ENCODE measurements at regions not wholly inside any gene's neighbourhood (a gene's known extent, or its start where the extent isn't known, plus 50 kb on each side); places are given as distances from the start of the nearest gene placed in this dataset.

DNA sequence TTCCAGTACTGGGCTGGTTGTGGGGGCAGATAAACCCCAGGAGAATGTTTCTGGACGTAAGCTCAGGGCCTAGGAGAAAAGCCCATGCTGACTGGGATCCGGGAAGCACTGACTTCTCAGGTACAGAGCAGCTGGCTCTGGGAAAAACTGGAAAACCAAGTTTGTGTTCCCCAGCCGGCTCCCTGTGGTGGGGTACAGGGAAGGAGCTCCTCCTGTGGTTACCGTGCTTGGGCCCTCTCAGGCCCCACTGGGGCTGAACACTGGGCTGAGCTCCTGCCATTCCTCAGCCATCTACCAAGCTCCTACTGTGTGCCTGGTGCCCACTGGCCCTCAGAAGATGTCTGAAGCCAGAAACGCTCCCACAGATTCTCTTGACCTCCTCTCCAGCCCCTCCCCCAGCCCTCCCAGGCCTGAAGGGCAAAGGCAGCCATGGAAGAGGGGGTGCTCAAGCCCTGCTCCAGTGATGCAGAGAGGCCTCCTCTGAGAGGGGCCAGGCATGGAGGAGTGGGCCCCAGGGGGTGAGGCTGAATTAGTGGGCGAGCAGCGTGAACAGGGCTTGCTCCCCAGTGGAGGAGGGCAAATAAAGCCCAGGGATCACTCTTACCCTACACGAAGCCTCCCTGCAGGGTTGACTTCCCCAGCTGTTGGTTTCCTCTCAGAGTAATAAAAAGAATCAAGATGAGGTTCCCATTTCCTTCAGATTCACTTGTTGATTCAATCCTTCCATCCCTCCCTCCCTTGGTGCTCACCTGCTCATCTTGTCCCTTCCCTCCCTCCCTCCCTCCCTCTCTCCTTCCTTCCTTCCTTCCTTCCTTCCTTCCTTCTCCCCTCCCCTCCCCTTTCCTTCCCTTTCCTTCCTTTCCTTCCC is 100.0 kb downstream of the VEGFA start:
- TF ChIP-seq POLR2AphosphoS5 (IDR thresholded peaks at IDR 0.05; ENCODE audit: low read depth, low read length) (no peak), SIN3A (IDR thresholded peaks at IDR 0.05; ENCODE audit: borderline replicate concordance, insufficient read depth, low read length) (no peak), FOXP2 (optimal IDR thresholded peaks at IDR 0.05; ENCODE audit: borderline replicate concordance, extremely low read depth, extremely low read length, insufficient read depth) (no peak), TAF1 (IDR thresholded peaks at IDR 0.05; ENCODE audit: borderline replicate concordance, insufficient read depth, low read length) (no peak)
- TF ChIP-seq, protein P1, sequence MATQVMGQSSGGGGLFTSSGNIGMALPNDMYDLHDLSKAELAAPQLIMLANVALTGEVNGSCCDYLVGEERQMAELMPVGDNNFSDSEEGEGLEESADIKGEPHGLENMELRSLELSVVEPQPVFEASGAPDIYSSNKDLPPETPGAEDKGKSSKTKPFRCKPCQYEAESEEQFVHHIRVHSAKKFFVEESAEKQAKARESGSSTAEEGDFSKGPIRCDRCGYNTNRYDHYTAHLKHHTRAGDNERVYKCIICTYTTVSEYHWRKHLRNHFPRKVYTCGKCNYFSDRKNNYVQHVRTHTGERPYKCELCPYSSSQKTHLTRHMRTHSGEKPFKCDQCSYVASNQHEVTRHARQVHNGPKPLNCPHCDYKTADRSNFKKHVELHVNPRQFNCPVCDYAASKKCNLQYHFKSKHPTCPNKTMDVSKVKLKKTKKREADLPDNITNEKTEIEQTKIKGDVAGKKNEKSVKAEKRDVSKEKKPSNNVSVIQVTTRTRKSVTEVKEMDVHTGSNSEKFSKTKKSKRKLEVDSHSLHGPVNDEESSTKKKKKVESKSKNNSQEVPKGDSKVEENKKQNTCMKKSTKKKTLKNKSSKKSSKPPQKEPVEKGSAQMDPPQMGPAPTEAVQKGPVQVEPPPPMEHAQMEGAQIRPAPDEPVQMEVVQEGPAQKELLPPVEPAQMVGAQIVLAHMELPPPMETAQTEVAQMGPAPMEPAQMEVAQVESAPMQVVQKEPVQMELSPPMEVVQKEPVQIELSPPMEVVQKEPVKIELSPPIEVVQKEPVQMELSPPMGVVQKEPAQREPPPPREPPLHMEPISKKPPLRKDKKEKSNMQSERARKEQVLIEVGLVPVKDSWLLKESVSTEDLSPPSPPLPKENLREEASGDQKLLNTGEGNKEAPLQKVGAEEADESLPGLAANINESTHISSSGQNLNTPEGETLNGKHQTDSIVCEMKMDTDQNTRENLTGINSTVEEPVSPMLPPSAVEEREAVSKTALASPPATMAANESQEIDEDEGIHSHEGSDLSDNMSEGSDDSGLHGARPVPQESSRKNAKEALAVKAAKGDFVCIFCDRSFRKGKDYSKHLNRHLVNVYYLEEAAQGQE (IDR thresholded peaks at IDR 0.05; ENCODE audit: insufficient read depth in 1 of 2, low read depth in 2 of 2, low read length in 2 of 2): no peak

DNA sequence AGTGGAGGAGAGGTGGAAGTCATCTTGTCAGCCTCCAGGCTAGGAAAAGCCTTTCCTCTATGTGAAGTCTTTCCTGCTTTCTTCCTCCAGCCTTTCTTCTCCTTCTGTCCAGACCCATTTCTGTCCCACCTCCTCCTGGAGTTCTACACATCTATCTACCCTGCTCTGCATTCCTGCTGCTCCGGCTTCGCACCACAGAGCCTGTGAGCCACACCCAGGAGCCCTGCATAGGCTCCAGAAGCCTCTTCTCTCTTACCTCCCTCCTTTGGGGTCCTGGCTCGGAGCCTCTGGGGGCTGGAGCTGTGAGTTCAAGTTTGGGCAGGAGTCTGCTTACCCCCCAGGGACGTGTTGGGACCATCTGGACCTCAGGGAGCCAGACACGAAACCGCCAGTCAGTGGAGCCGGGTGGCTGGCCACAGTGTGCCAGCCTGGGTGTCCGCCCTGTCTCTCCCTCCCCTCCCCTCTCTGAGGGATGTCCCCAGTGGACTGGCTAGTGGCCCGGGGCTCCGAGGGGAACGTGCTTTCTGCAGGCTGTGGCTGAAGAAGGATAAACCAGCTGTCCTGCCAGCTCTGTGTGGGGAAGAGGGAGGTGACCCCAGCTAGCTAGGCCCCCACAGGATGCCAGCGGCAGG is 99.2 kb downstream of the VEGFA start:
- no peak for TF ChIP-seq SIN3A (IDR thresholded peaks at IDR 0.05; ENCODE audit: borderline replicate concordance, insufficient read depth, low read length)
- TF ChIP-seq, protein P1 (IDR thresholded peaks at IDR 0.05; ENCODE audit: insufficient read depth in 1 of 2, low read depth in 2 of 2, low read length in 2 of 2): no peak
- TF ChIP-seq FOXP2 (optimal IDR thresholded peaks at IDR 0.05; ENCODE audit: borderline replicate concordance, extremely low read depth, extremely low read length, insufficient read depth): no peak
- no peak for TF ChIP-seq POLR2AphosphoS5 (IDR thresholded peaks at IDR 0.05; ENCODE audit: low read depth, low read length)
- TF ChIP-seq TAF1 (IDR thresholded peaks at IDR 0.05; ENCODE audit: borderline replicate concordance, insufficient read depth, low read length): no peak

- TF ChIP-seq SIN3A (IDR thresholded peaks at IDR 0.05; ENCODE audit: borderline replicate concordance, insufficient read depth, low read length) (no peak), FOXP2 (optimal IDR thresholded peaks at IDR 0.05; ENCODE audit: borderline replicate concordance, extremely low read depth, extremely low read length, insufficient read depth) (no peak), TAF1 (IDR thresholded peaks at IDR 0.05; ENCODE audit: borderline replicate concordance, insufficient read depth, low read length) (no peak), POLR2AphosphoS5 (IDR thresholded peaks at IDR 0.05; ENCODE audit: low read depth, low read length) (no peak)
- TF ChIP-seq, protein P1 (IDR thresholded peaks at IDR 0.05; ENCODE audit: insufficient read depth in 1 of 2, low read depth in 2 of 2, low read length in 2 of 2): no peak
These were observed 98.5 kb downstream of the VEGFA start for GRCh38 chr6:43868467-43868866.

- TF ChIP-seq FOXP2 (optimal IDR thresholded peaks at IDR 0.05; ENCODE audit: borderline replicate concordance, extremely low read depth, extremely low read length, insufficient read depth) (no peak), SIN3A (IDR thresholded peaks at IDR 0.05; ENCODE audit: borderline replicate concordance, insufficient read depth, low read length) (no peak), POLR2AphosphoS5 (IDR thresholded peaks at IDR 0.05; ENCODE audit: low read depth, low read length) (no peak), TAF1 (IDR thresholded peaks at IDR 0.05; ENCODE audit: borderline replicate concordance, insufficient read depth, low read length) (no peak)
- TF ChIP-seq, protein P1 (IDR thresholded peaks at IDR 0.05; ENCODE audit: insufficient read depth in 1 of 2, low read depth in 2 of 2, low read length in 2 of 2): no peak
These were observed 98.0 kb downstream of the VEGFA start for GRCh38 chr6:43867996-43868395.

All from PFSK-1 (cell line).